Renal pelvis (tissue), 1 donor: ENCODE measurements at regions not wholly inside any gene's neighbourhood (a gene's known extent, or its start where the extent isn't known, plus 50 kb on each side); places are given as distances from the start of the nearest gene placed in this dataset.

ENCODE experiments used
- DNase-seq: peaks from one replicate; pipeline ENCODE4 v3.0.0-alpha.2; 2013

GRCh38 chr22:48459859-48460823, 1367.5 kb downstream of the BRD1 start:
- DNase-seq: no peak

- no peak for DNase-seq
Observed at GRCh38 chr22:48459259-48459658, 1368.4 kb downstream of the BRD1 start.

DNA sequence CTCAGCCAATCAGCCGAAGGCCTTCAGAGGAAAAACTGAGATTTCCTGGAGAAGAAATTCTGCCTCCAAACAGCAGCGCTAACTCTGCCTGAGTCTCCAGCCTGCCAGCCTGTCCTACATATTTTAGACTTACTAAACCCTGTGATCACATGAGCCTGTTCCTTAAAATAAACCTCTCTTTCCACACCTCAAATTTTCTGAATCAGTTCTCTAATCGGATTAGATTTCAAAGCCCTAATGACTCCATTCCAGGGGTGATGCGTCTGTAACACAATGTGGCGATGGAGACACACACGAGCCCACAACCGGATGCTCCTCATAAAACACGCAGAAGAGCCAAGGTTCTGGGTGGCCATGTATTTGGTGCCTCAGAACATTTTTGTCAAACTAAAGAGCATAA, 1371.2 kb downstream of the BRD1 start:
- no peak for DNase-seq

DNA sequence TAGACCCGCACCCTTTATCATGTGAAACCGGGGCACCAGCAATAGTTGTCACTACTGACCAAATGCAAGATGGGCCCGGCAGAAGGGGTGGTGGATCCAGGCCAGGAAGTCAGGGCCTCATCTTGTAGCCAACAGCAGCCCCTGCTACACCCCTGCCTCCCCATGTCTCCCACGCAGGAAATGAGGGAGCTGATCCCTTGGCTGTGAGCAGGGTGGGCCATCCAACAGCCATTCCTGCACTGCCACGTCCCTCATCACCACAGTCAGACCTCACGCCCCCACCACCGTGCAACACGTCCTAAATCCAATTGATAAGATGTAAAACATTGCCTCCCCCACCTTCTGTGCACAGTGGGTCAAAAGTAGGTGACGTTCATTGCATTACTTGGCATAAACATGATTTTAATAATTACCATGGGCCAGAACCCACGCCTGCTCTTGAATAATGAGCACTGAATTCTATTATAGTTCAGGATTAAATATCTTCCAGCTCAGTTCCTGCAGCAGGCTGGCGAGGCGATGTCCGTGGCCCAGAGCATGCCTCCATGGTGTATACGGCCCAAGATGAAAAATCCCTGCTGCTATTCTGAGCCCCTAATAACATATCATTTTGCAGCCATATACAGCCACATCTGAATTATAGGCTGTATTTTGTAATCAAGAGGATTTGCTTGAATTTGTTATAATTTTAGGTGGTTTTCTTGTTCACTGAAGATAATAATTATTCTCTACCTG, 1373.8 kb downstream of the BRD1 start:
- DNase-seq: no peak

- no peak for DNase-seq
Observed at GRCh38 chr22:48453171-48453570, 1374.5 kb downstream of the BRD1 start.

- DNase-seq: no peak
Observed at GRCh38 chr22:48452766-48453165, 1374.9 kb downstream of the BRD1 start.

GRCh38 chr22:48451891-48452290, 1375.8 kb downstream of the BRD1 start:
- no peak for DNase-seq

- DNase-seq: no peak
Observed at GRCh38 chr22:48450188-48450825, 1377.4 kb downstream of the BRD1 start.

- no peak for DNase-seq
Observed at GRCh38 chr22:48449466-48450187, 1378.0 kb downstream of the BRD1 start.

DNA sequence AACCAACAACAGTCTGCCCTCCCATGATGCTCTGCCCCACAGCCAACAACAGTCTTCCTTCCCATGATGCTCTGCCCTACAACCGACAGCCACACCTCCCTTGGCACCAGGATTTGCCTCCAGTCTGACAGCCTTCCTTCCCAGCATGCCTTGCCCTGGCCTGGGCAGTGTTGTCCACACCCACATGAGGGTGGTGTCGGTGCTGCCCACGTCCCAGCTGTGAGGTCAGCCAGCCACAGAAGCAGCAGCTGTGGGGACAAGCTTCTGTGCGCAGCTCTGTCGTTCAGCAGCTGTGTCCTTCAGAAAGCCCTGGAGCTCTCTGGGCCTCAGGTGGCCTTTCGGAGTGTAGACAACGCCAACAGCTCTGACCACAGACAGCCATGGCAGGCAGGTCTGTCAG, 1378.9 kb downstream of the BRD1 start:
- no peak for DNase-seq

DNA sequence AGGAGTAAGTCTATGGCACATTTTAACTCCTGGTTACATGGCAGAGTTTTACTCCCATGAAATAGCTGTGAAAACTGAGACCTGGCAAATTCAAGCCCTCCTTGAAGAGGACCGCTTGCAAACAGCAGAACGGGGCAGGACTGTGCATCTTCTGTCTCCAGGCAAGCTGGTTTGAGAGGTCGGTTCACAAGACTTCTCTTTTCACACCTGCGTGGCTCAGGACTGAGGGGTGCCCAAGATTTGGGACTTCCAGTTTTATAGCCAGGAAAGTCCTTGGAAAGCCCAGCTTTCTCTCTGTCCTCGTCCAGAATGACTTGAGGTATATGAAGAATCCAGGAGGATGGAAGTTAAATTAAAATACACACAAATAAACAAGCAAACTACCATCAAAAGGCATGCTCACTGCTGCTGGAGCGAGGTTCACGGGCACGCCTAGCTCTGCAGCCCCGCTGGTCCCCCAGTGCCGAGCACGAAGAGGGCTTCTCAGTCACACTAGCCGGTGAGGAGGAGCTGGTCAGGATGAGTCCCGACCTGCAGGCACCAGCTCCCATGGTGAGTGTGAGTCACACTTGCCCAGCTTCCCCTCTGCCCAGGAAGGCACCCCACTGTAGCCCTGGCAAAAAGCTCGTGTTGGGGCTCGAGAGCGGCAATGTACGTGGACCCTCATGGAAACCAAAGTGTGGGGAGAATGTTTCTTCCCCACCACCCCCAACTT, 1382.4 kb downstream of the BRD1 start:
- no peak for DNase-seq

DNA sequence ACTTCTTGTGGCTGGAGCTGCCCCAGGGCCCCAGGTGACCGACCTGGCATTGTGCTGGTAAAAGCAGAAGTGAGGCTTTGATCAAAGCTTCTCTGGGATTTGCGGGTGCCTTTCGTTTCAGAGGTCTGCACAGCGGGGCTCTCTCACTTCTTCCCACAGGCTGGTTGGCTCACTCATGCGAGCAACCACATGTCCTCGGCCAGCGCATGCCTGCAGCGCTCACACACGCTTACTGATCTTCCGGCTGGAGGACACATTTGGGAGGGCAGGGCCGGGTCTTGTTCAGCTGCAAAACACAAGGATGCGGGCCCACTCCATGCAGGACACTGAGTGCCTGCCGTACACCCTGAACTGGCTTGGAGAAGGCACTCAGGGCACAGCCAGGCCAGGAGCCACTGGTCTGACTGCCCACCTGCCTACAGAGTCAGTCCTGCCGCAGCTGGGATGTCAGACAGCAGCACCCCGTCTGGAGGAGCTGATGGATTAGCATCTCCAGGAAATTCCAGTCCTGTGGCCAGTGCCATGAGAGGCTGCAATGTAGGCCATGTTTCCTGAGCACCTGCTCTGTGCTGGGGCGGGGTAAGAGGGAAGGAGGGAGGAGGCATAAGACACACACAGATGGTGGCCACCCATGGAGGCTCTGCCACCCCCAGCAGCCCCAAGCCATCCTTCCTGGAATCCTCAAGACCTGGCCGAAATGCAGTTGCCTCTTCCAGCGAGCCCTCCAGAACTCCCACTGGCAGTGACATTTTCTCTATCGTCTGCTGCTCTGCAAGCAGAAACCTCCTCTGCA, 1383.2 kb downstream of the BRD1 start:
- no peak for DNase-seq

GRCh38 chr22:48443680-48444079, 1384.0 kb downstream of the BRD1 start:
- DNase-seq: no peak

- DNase-seq: no peak
Observed at GRCh38 chr22:48442663-48443062, 1385.0 kb downstream of the BRD1 start.

- DNase-seq: no peak
Observed at GRCh38 chr22:48441553-48441850, 1386.2 kb downstream of the BRD1 start.

GRCh38 chr22:48440673-48441552, 1386.8 kb downstream of the BRD1 start:
- DNase-seq: no peak

DNA sequence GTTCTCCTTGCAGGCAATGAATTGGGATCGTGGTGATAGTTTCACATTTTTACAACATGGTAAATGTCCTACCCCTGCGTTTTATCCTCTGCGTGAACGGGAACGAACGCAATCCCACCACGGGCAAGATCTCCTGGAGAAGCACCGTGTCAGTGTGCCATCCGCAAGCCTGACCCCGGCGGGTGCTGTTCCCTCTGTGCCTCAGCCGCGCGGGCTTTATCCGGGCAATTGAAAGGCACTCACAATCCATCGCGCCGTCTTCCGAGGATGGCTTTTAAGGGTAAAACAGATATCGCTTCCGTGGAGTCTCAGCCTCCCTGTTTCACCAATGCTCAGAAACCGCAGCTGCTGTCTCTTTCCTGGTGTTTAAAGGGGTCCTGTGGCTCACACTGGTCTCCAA, 1387.5 kb downstream of the BRD1 start:
- no peak for DNase-seq

- no peak for DNase-seq
Observed at GRCh38 chr22:48439560-48440135, 1388.0 kb downstream of the BRD1 start.
